ENCODE measurements at regions not wholly inside any gene's neighbourhood (a gene's known extent, or its start where the extent isn't known, plus 50 kb on each side); places are given as distances from the start of the nearest gene placed in this dataset.

GRCh38 chr7:110246118-110246517 lies 844.8 kb upstream of the LRRN3 start:
- TF ChIP-seq, protein P1, sequence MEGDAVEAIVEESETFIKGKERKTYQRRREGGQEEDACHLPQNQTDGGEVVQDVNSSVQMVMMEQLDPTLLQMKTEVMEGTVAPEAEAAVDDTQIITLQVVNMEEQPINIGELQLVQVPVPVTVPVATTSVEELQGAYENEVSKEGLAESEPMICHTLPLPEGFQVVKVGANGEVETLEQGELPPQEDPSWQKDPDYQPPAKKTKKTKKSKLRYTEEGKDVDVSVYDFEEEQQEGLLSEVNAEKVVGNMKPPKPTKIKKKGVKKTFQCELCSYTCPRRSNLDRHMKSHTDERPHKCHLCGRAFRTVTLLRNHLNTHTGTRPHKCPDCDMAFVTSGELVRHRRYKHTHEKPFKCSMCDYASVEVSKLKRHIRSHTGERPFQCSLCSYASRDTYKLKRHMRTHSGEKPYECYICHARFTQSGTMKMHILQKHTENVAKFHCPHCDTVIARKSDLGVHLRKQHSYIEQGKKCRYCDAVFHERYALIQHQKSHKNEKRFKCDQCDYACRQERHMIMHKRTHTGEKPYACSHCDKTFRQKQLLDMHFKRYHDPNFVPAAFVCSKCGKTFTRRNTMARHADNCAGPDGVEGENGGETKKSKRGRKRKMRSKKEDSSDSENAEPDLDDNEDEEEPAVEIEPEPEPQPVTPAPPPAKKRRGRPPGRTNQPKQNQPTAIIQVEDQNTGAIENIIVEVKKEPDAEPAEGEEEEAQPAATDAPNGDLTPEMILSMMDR (IDR thresholded peaks at IDR 0.05), result no peak
- TF ChIP-seq POLR2A (IDR thresholded peaks at IDR 0.05), result no peak

Data from lower leg skin (tissue), 3 donors.